ENCODE measurements at regions not wholly inside any gene's neighbourhood (a gene's known extent, or its start where the extent isn't known, plus 50 kb on each side); places are given as distances from the start of the nearest gene placed in this dataset.
A peak's percentile ranks its signal among the peaks of the same experiment; 100 is the strongest.

DNA sequence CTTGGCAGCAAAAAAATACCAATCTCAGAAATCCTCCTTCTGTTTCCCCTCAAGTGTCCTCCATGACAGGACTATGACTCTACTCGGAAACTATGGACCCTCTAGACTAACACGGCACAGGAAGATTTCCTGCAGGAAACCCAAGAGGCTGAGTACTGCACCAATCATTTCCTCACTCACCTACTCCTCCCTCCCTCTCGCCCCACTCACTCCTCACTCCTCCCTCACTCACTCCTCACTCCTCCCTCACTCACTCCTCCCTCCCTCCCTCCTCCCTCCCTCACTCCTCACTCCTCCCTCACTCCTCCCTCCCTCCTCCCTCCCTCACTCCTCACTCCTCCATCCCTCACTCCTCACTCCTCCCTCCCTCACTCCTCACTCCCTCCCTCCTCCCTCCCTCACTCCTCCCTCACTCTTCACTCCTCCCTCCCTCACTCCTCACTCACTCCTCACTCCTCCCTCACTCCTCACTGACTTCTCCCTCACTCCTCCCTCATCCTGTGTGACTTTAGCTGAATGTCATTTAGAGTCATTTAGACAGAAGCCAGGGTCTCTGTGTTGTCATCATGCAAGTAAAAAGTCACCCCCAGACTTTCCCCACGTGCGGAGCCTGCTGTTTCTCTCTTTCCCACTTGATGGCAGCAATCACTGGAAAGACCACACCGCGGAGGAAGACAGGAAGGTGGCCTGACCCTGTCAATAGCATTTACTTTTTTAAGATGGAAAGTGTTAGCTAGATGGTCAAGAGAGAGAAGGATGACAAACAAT is 226.8 kb upstream of the PDE10A start:
- intact Hi-C loops (cut with DNase I; ENCODE audit: low total_unique reads) = no loop called here
- H3K4me3 ChIP-seq = no peak overlapping the region
- H3K4me1 ChIP-seq = no peaks in the 10 kb centered on the region
- ATAC-seq = no peak
- in situ Hi-C loops (cut with MboI; ENCODE audit: low sequenced_read_pairs in 4 of 4) = loop anchor here in 2 of 4 donors (5.0 to 10.0 kb wide), 2 partner anchors 205 to 207 kb away; no protein-coding TSS in a partner anchor
- H3K27ac ChIP-seq = no peak overlapping the region
- no peaks in the 10 kb centered on the region for H3K9me3 ChIP-seq
- peaks cover 0 to 3% (median 0%) of the 10 kb centered on the region in 3 donors for H3K27me3 ChIP-seq
- TF ChIP-seq, protein P1, sequence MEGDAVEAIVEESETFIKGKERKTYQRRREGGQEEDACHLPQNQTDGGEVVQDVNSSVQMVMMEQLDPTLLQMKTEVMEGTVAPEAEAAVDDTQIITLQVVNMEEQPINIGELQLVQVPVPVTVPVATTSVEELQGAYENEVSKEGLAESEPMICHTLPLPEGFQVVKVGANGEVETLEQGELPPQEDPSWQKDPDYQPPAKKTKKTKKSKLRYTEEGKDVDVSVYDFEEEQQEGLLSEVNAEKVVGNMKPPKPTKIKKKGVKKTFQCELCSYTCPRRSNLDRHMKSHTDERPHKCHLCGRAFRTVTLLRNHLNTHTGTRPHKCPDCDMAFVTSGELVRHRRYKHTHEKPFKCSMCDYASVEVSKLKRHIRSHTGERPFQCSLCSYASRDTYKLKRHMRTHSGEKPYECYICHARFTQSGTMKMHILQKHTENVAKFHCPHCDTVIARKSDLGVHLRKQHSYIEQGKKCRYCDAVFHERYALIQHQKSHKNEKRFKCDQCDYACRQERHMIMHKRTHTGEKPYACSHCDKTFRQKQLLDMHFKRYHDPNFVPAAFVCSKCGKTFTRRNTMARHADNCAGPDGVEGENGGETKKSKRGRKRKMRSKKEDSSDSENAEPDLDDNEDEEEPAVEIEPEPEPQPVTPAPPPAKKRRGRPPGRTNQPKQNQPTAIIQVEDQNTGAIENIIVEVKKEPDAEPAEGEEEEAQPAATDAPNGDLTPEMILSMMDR (IDR thresholded peaks at IDR 0.05 in 4 of 5, conservative IDR thresholded peaks at IDR 0.05 in 1 of 5) = peak in 1 of 5 experiments; percentile 12
- no peak for TF ChIP-seq POLR2A (IDR thresholded peaks at IDR 0.05)
- no peaks in the 10 kb centered on the region for H3K36me3 ChIP-seq
- DNase-seq = no peak

DNA sequence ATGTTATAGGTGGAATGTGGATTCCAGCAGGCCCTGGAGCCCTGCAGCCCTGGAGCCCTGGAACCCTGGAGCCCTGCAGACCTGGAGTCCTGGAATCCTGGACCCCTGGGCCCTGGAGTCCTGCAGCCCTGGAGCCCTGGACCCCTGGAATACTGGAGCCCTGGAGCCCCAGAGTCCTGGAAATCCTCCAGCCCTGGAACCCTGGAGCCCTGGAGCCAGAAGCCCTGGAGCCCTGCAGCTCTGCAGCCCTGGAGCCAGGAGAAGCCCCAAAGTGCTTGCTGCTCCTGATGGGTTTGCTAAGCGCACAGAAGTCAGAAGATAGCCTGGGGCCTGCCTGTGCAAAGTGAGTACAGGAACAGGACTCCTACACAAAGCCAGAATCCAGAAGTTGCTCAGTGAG is 223.1 kb upstream of the PDE10A start:
- DNase-seq = no peak
- Histone ChIP-seq H3K36me3 (no peaks in the 10 kb centered on the region), H3K4me1 (no peaks in the 10 kb centered on the region), H3K9me3 (no peaks in the 10 kb centered on the region), H3K27ac (no peak overlapping the region), H3K4me3 (no peak overlapping the region), H3K27me3 (peaks cover 0 to 3% (median 0%) of the 10 kb centered on the region in 3 donors)
- no peak for ATAC-seq
- no peak for TF ChIP-seq POLR2A (IDR thresholded peaks at IDR 0.05)
- TF ChIP-seq, protein P1 (IDR thresholded peaks at IDR 0.05 in 4 of 5, conservative IDR thresholded peaks at IDR 0.05 in 1 of 5) = no peak
- intact Hi-C loops (cut with DNase I; ENCODE audit: low total_unique reads) = no loop called here
- in situ Hi-C loops (cut with MboI; ENCODE audit: low sequenced_read_pairs in 4 of 4) = loop anchor here in 2 of 4 donors (5.0 to 10.0 kb wide), 2 partner anchors 209 to 211 kb away; no protein-coding TSS in a partner anchor

DNA sequence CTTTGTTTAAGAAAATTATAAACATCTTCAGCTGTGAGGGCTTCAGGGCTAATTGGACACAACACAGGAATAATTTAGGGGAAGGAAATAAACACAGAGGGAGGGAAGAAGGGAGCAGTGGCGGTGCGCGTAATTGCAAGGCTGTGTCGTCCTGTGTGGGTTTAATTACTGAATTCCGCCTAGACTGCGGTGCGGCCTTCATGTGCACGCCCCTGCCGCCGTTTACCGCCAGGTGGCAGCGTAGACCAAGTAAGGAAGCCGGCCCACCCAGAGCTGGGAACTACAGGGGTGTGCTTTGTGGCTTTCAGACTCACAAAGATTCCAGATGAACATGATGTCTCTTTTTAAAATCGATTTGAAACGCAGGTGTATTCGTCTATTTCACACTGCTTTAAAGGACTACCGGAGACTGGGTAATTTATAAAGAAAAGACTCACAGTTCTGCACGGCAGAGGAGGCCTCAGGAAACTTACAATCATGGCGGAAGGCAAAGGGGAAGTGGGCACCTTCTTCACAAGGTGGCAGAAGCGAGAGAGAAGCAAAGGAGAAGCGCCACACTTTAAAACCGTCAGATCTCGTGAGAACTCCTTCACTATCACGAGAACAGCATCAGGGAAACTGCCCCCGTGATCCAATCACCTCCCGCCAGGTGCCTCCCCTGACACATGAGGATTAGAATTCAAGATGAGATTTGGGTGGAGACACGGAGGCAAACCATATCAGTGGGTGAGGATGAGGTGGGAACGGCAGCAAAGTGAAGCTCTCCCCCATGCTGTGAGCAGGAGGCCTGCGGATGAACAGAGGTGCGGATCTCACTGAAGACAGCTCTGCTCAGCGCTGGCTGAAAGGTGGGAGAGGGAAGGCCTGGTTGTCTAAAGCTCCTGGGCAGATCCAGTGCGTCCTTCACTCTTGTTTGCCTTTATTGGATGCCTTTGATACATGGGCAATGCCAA is 222.0 kb upstream of the PDE10A start:
- in situ Hi-C loops (cut with MboI; ENCODE audit: low sequenced_read_pairs in 4 of 4) (loop anchor here (5.0 to 10.0 kb wide), 2 partner anchors 210 to 212 kb away; no protein-coding TSS in a partner anchor), intact Hi-C loops (cut with DNase I; ENCODE audit: low total_unique reads) (loop anchor here (1.0 to 5.0 kb wide), 2 partner anchors 212 to 221 kb away; no protein-coding TSS in a partner anchor)
- Histone ChIP-seq H3K27ac (no peak overlapping the region), H3K27me3 (no peaks in the 10 kb centered on the region), H3K36me3 (no peaks in the 10 kb centered on the region), H3K4me3 (no peak overlapping the region), H3K9me3 (no peaks in the 10 kb centered on the region), H3K4me1 (no peaks in the 10 kb centered on the region)
- ATAC-seq = peak; percentile 39 to 41
- no peak for TF ChIP-seq POLR2A (IDR thresholded peaks at IDR 0.05)
- TF ChIP-seq, protein P1 (IDR thresholded peaks at IDR 0.05 in 4 of 5, conservative IDR thresholded peaks at IDR 0.05 in 1 of 5) = peak; percentile 22 to 76 (median 64)
- peak; percentile 18 to 25 for DNase-seq

DNA sequence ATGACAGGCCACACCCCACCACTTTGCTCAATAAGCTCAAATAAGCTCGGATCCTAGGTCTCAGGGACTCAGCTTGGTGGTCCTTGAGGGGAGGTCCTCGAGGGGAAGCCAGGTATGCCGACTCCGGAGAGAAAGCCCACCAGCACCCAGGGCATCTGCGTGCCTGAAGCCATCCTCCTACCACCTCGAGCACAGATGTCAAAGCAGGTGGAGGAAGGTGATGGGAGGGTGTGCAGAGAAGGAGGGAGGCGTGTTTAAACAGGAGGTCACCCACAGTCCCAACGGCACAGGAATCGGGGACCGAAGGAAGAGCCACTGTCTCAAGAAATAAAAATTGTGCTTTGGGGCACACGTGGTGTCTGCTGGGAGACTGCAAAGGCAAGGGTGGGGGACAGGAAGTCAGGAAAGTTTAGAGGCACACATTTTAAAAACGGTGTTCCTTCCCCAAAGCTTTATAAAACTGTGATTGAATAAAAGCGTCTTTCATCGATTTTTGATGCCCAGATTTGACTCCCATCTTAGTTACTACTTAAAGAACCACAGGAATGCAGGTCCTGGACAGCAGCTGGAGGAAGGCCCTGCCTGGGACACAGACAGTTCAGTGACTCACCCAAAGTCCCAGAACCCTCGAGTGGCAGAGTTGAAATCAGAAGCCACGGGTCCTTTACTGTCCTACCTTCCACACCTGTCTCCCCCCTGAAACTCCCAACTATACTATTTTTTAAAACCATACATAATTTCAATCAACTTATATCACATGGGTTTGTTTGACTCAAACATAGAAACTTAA is 221.0 kb upstream of the PDE10A start:
- no peak overlapping the region for H3K4me3 ChIP-seq
- DNase-seq = no peak
- no peaks in the 10 kb centered on the region for H3K9me3 ChIP-seq
- H3K4me1 ChIP-seq = no peaks in the 10 kb centered on the region
- H3K27me3 ChIP-seq = no peaks in the 10 kb centered on the region
- intact Hi-C loops (cut with DNase I; ENCODE audit: low total_unique reads) = loop anchor here (5.0 kb wide), 1 partner anchor 213 kb away; no protein-coding TSS in a partner anchor
- no peak for ATAC-seq
- no peaks in the 10 kb centered on the region for H3K36me3 ChIP-seq
- no peak overlapping the region for H3K27ac ChIP-seq
- in situ Hi-C loops (cut with MboI; ENCODE audit: low sequenced_read_pairs in 4 of 4) = loop anchor here in 3 of 4 donors (5.0 to 10.0 kb wide), 2 partner anchors 211 to 213 kb away; no protein-coding TSS in a partner anchor
- TF ChIP-seq POLR2A (IDR thresholded peaks at IDR 0.05) = no peak
- TF ChIP-seq, protein P1 (IDR thresholded peaks at IDR 0.05 in 4 of 5, conservative IDR thresholded peaks at IDR 0.05 in 1 of 5) = no peak

Data from gastrocnemius medialis (tissue), 4 donors.